H1 (cell line): ENCODE measurements at regions not wholly inside any gene's neighbourhood (a gene's known extent, or its start where the extent isn't known, plus 50 kb on each side); places are given as distances from the start of the nearest gene placed in this dataset.

ENCODE experiments used
- CTCF ChIA-PET: fragments of 300-600 bp; sonication (Branson Sonifier 250); formaldehyde crosslinking; loops from one replicate; lab custom pipeline; 2021; ENCODE audit not compliant: partially characterized antibody; lab: Charles Lee
- POLR2A ChIA-PET: fragments of 300-600 bp; sonication (Branson Sonifier 250); formaldehyde crosslinking; loops from one replicate; lab custom pipeline; 2021; ENCODE audit warnings: inconsistent platforms; ENCODE audit not compliant: partially characterized antibody; lab: Charles Lee
- DNase-seq, 2 experiments: peaks; one replicate each; pipeline versions ENCODE4 v3.0.0 to v3.0.0-alpha.2; 2010 to 2022; ENCODE audit warnings: low spot score in 2 of 2, low read depth in 1 of 2, mixed read lengths in 1 of 2
- FAIRE-seq: peaks from 2 replicates; lab custom pipeline; 2011; peaks lifted over from hg19 to GRCh38; lab: Jason Lieb, UNC
- H2AFZ ChIP-seq: 2 replicates; pipeline ENCODE4 v1.8.1; 2012; ENCODE audit warnings: low read length, inconsistent platforms
- H2AK5ac ChIP-seq: 2 replicates; pipeline ENCODE4 v1.6.1; 2013; ENCODE audit warnings: low read depth, low read length
- H2BK120ac ChIP-seq: replicated peaks from 2 replicates; pipeline ENCODE3; 2013; ENCODE audit warnings: low read depth, low read length, inconsistent platforms
- H2BK12ac ChIP-seq: 2 replicates; pipeline ENCODE4 v1.6.1; 2013; ENCODE audit warnings: low read depth, low read length
- H2BK15ac ChIP-seq: 2 replicates; pipeline ENCODE4 v1.6.1; 2013; ENCODE audit warnings: low read length
- H2BK20ac ChIP-seq: 2 replicates; pipeline ENCODE4 v1.6.1; 2013; ENCODE audit warnings: low read length
- H2BK5ac ChIP-seq: 2 replicates; pipeline ENCODE4 v1.6.1; 2013; ENCODE audit warnings: low read depth, low read length
- H3K14ac ChIP-seq: 2 replicates; pipeline ENCODE4 v1.6.1; 2013; ENCODE audit warnings: inconsistent platforms; ENCODE audit not compliant: insufficient read length
- H3K18ac ChIP-seq: 2 replicates; pipeline ENCODE4 v1.6.1; 2013; ENCODE audit warnings: low read length; ENCODE audit errors: extremely low read depth
- H3K23ac ChIP-seq: 2 replicates; pipeline ENCODE4 v1.6.1; 2013; ENCODE audit warnings: inconsistent platforms; ENCODE audit not compliant: insufficient read length
- H3K23me2 ChIP-seq: 2 replicates; pipeline ENCODE4 v1.6.1; 2013; ENCODE audit warnings: low read depth, low read length
- H3K27ac ChIP-seq: 2 replicates; pipeline ENCODE4 v1.6.1; 2011; ENCODE audit warnings: low read depth, low read length, inconsistent platforms
- H3K27me3 ChIP-seq, 4 experiments: replicated peaks in 1 of 4; 1 replicate in 1 of 4; 2 replicates in 3 of 4; pipeline versions ENCODE4 v1.6.1 to v1.8.1; 2011 to 2013; ENCODE audit warnings: low read length in 3 of 4, mild to moderate bottlenecking in 3 of 4, inconsistent platforms in 2 of 4, mixed read lengths in 2 of 4, moderate library complexity in 1 of 4; ENCODE audit not compliant: control insufficient read depth in 3 of 4, insufficient read depth in 3 of 4; ENCODE audit errors: extremely low read depth in 1 of 4
- H3K36me3 ChIP-seq, 4 experiments: 2 replicates each; pipeline versions ENCODE4 v1.6.1 to v1.8.1; 2011 to 2013; ENCODE audit warnings: mild to moderate bottlenecking in 4 of 4, low read length in 3 of 4, moderate library complexity in 2 of 4, control low read depth in 1 of 4, inconsistent platforms in 1 of 4; ENCODE audit not compliant: insufficient read depth in 4 of 4, control insufficient read depth in 2 of 4
- H3K4ac ChIP-seq: replicated peaks from 2 replicates; pipeline ENCODE3; 2013; ENCODE audit warnings: low read length, low read depth, mixed read lengths, inconsistent platforms; ENCODE audit not compliant: insufficient read length
- H3K4me1 ChIP-seq, 4 experiments: replicated peaks in 1 of 4; 1 replicate in 1 of 4; 2 replicates in 3 of 4; pipeline versions ENCODE4 v1.6.1 to v1.8.1; 2011 to 2013; ENCODE audit warnings: low read length in 3 of 4, inconsistent platforms in 2 of 4, mixed read lengths in 1 of 4; ENCODE audit not compliant: insufficient read depth in 4 of 4, control insufficient read depth in 3 of 4
- H3K4me2 ChIP-seq, 2 experiments: 2 replicates each; pipeline versions ENCODE4 v1.6.1 to v1.8.1; 2011 to 2013; ENCODE audit warnings: low read depth in 2 of 2, low read length in 2 of 2, control low read depth in 1 of 2, inconsistent platforms in 1 of 2, mild to moderate bottlenecking in 1 of 2; ENCODE audit not compliant: insufficient read depth in 1 of 2
- H3K4me3 ChIP-seq, 4 experiments: fragments of 200-600, 300-600 bp in 1 of 4; sonication (generic), shearing (Covaris generic), sonication (Bioruptor Twin) in 1 of 4; 2 replicates each; pipeline versions ENCODE4 v1.5.1 to v1.8.1; 2011 to 2016; ENCODE audit warnings: low read length in 4 of 4, low read depth in 3 of 4, control low read depth in 2 of 4, inconsistent platforms in 2 of 4, mild to moderate bottlenecking in 2 of 4, mixed read lengths in 1 of 4, moderate library complexity in 1 of 4; ENCODE audit not compliant: insufficient read depth in 2 of 4; ENCODE audit errors: extremely low read depth in 1 of 4
- H3K56ac ChIP-seq: replicated peaks from 2 replicates; pipeline ENCODE3; 2013; ENCODE audit warnings: low read depth, mild to moderate bottlenecking, mixed read lengths, low read length, inconsistent platforms; ENCODE audit not compliant: insufficient read length
- H3K79me1 ChIP-seq: 2 replicates; pipeline ENCODE4 v1.6.1; 2013; ENCODE audit warnings: low read depth, low read length, control low read depth
- H3K79me2 ChIP-seq, 2 experiments: 2 replicates each; pipeline versions ENCODE4 v1.6.1 to v1.8.1; 2012 to 2013; ENCODE audit warnings: low read length in 2 of 2, mild to moderate bottlenecking in 2 of 2, inconsistent platforms in 1 of 2; ENCODE audit not compliant: insufficient read depth in 2 of 2, control insufficient read depth in 1 of 2
- H3K9ac ChIP-seq, 4 experiments: replicated peaks in 1 of 4; 1 replicate in 1 of 4; 2 replicates in 3 of 4; pipeline versions ENCODE4 v1.6.1 to v1.8.1; 2011 to 2013; ENCODE audit warnings: low read depth in 3 of 4, low read length in 3 of 4, control low read depth in 2 of 4, mild to moderate bottlenecking in 2 of 4, moderate library complexity in 2 of 4, inconsistent platforms in 1 of 4; ENCODE audit errors: extremely low read depth in 1 of 4
- H3K9me3 ChIP-seq, 2 experiments: 2 replicates each; pipeline versions ENCODE4 v1.6.1 to v1.8.1; 2012 to 2013; ENCODE audit warnings: mild to moderate bottlenecking in 2 of 2, moderate library complexity in 2 of 2, control low read depth in 1 of 2, inconsistent platforms in 1 of 2, low read depth in 1 of 2, low read length in 1 of 2, mixed read lengths in 1 of 2; ENCODE audit not compliant: insufficient read depth in 2 of 2
- H4K20me1 ChIP-seq, 2 experiments: replicated peaks in 1 of 2; 2 replicates each; pipeline versions ENCODE3 to v1.8.1; 2011 to 2013; ENCODE audit warnings: inconsistent platforms in 2 of 2, low read length in 2 of 2, mild to moderate bottlenecking in 1 of 2; ENCODE audit not compliant: insufficient read depth in 2 of 2, control insufficient read depth in 1 of 2
- H4K5ac ChIP-seq: 2 replicates; pipeline ENCODE4 v1.6.1; 2013; ENCODE audit warnings: low read length, low read depth, mixed read lengths, inconsistent platforms; ENCODE audit not compliant: insufficient read length
- H4K8ac ChIP-seq: 2 replicates; pipeline ENCODE4 v1.8.0; 2013; ENCODE audit warnings: mild to moderate bottlenecking, moderate library complexity, low read length, inconsistent platforms; ENCODE audit not compliant: insufficient read depth; ENCODE audit errors: extremely low read depth
- H4K91ac ChIP-seq: replicated peaks from 2 replicates; pipeline ENCODE3; 2013; ENCODE audit warnings: low read length, mixed read lengths, inconsistent platforms; ENCODE audit not compliant: insufficient read length
- ASH2L ChIP-seq: fragments of 200-600, 300-600 bp; sonication (generic); IDR thresholded peaks from one replicate; pipeline ENCODE4 v1.7.1; 2017; ENCODE audit warnings: low read length
- ATF2 ChIP-seq: IDR thresholded peaks from 2 replicates; pipeline ENCODE4 v1.6.1; 2012; ENCODE audit warnings: low read length, inconsistent platforms
- E2F6 ChIP-seq: IDR thresholded peaks from 2 replicates; pipeline ENCODE4 v1.6.1; 2012; ENCODE audit warnings: inconsistent platforms
- JUND ChIP-seq: IDR thresholded peaks from 2 replicates; pipeline ENCODE4 v1.6.1; 2011; ENCODE audit warnings: mild to moderate bottlenecking, improper control_type of control experiment, low read length
- SP1 ChIP-seq: IDR thresholded peaks from 2 replicates; pipeline ENCODE4 v1.6.1; 2011; ENCODE audit warnings: low read depth, low read length
- TEAD4 ChIP-seq: IDR thresholded peaks from 2 replicates; pipeline ENCODE4 v1.6.1; 2012; ENCODE audit warnings: low read depth, low read length, inconsistent platforms, mixed read lengths

GRCh38 chr6:74611220-74611619 lies 594.6 kb downstream of the COL12A1 start:
- H4K91ac ChIP-seq: no peak overlapping the region
- H2BK120ac ChIP-seq: no peak overlapping the region
- no peak overlapping the region for H2AFZ ChIP-seq
- H3K14ac ChIP-seq: no peak overlapping the region
- POLR2A ChIA-PET: no interaction called here
- H2BK5ac ChIP-seq: no peak overlapping the region
- no peak overlapping the region for H2BK12ac ChIP-seq
- no peak for TF ChIP-seq JUND
- TF ChIP-seq ASH2L: no peak
- TF ChIP-seq E2F6: no peak
- no peak for TF ChIP-seq SP1
- no peak for TF ChIP-seq TEAD4
- no peak for TF ChIP-seq ATF2
- H3K4ac ChIP-seq: no peak overlapping the region
- no peak overlapping the region for H3K4me2 ChIP-seq
- H4K5ac ChIP-seq: no peak overlapping the region
- FAIRE-seq (no peak), DNase-seq (no peak)
- no peak overlapping the region for H3K4me3 ChIP-seq
- no peaks in the 10 kb centered on the region for H3K4me1 ChIP-seq
- no peak overlapping the region for H3K56ac ChIP-seq
- H2BK20ac ChIP-seq: no peak overlapping the region
- no peaks in the 10 kb centered on the region for H3K9me3 ChIP-seq
- no peaks in the 10 kb centered on the region for H3K79me2 ChIP-seq
- CTCF ChIA-PET: no interaction called here
- H2AK5ac ChIP-seq: no peak overlapping the region
- H3K23ac ChIP-seq: no peak overlapping the region
- H3K23me2 ChIP-seq: no peaks in the 10 kb centered on the region; the same call in 1 of the 2 replicates
- H3K9ac ChIP-seq: no peak overlapping the region
- H3K27ac ChIP-seq: no peak overlapping the region
- no peaks in the 10 kb centered on the region for H3K36me3 ChIP-seq
- H3K27me3 ChIP-seq: no peaks in the 10 kb centered on the region
- no peak overlapping the region for H3K18ac ChIP-seq
- H4K20me1 ChIP-seq: no peaks in the 10 kb centered on the region
- no peaks in the 10 kb centered on the region for H3K79me1 ChIP-seq
- no peak overlapping the region for H2BK15ac ChIP-seq
- H4K8ac ChIP-seq: no peak overlapping the region
